Muscle layer of colon (tissue), 2 donors: ENCODE measurements at regions not wholly inside any gene's neighbourhood (a gene's known extent, or its start where the extent isn't known, plus 50 kb on each side); places are given as distances from the start of the nearest gene placed in this dataset.

Experiments used
- H3K27ac ChIP-seq: one replicate; pipeline ENCODE4 v1.7.0; 2013; ENCODE audit warnings: low read depth, mild to moderate bottlenecking, low read length, moderate library complexity
- H3K27me3 ChIP-seq, 2 donors: one replicate each; pipeline ENCODE4 v1.7.0; 2013; ENCODE audit warnings: low read length in 2 of 2, mild to moderate bottlenecking in 2 of 2; ENCODE audit not compliant: insufficient read depth in 2 of 2, control insufficient read depth in 1 of 2
- H3K36me3 ChIP-seq: one replicate; pipeline ENCODE4 v1.7.0; 2013; ENCODE audit warnings: mild to moderate bottlenecking, low read length; ENCODE audit not compliant: insufficient read depth
- H3K4me1 ChIP-seq: one replicate; pipeline ENCODE4 v1.7.0; 2013; ENCODE audit warnings: mild to moderate bottlenecking, low read length; ENCODE audit not compliant: insufficient read depth
- H3K4me3 ChIP-seq, 2 donors: one replicate each; pipeline ENCODE4 v1.7.0; 2013; ENCODE audit warnings: low read length in 2 of 2, low read depth in 1 of 2, mild to moderate bottlenecking in 1 of 2, moderate library complexity in 1 of 2
- H3K9ac ChIP-seq: one replicate; pipeline ENCODE4 v1.7.0; 2013; ENCODE audit warnings: low read length
- H3K9me3 ChIP-seq: one replicate; pipeline ENCODE4 v1.7.0; 2013; ENCODE audit warnings: mild to moderate bottlenecking, low read length
- donor health status: abdominal sarcoma.
- donor health status: Adenocarcinoma of cecum.

DNA sequence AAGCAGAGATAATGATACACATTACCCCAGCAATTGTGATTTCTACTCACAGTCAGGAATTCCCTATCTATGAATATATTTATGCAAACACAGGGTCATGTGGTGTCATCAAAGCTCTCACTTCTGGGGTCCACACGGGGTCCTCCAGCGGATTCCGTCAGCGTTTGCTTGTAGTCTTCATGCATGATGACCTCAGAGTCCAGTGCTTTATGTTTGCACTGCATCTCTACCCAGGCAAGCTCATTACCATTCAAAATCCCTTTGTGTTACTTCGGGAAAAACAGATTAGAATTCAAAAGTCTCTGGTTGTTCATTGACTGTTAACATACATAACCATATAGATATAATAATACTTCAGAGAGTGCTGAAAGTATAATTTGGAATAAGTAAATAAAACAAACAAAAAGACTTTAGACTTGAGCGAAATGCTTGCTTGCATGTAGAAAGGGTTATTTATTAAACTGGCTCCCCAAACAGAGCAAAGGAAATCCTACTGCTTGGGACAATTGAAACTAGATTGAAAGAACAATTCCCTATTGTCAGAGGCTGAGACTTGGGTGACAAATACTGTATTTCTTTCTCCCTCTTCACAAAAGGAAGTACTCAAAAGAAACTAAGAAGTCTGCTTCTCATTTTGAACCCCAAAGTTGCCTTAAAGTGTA, 423.1 kb downstream of the ETS1 start:
- no peak overlapping the region for H3K4me3 ChIP-seq
- no peaks in the 10 kb centered on the region for H3K4me1 ChIP-seq
- H3K9ac ChIP-seq = no peak overlapping the region
- no peaks in the 10 kb centered on the region for H3K9me3 ChIP-seq
- no peaks in the 10 kb centered on the region for H3K36me3 ChIP-seq
- H3K27ac ChIP-seq = no peak overlapping the region
- no peaks in the 10 kb centered on the region for H3K27me3 ChIP-seq

DNA sequence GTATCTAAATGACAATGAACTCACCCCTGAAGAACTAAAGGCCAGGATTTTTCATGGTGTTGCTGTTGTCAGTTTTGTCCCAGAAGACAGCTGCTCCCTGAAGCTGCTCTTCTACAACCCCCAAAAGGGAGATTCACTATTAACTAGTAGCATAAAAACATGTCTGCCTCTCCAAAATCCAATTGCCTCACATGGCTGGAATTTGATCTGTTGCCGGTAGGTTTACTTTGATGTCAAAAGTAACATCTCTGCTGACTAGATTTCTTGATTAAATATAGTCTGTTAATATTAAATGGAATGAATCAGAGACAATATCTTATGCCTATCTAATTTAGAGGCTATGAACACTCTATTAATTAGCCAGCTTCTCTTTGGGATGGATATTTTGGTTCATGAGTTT, 425.4 kb downstream of the ETS1 start:
- no peak overlapping the region for H3K27ac ChIP-seq
- H3K4me1 ChIP-seq = no peaks in the 10 kb centered on the region
- no peak overlapping the region for H3K9ac ChIP-seq
- H3K9me3 ChIP-seq = no peaks in the 10 kb centered on the region
- no peaks in the 10 kb centered on the region for H3K36me3 ChIP-seq
- no peaks in the 10 kb centered on the region for H3K27me3 ChIP-seq
- no peak overlapping the region for H3K4me3 ChIP-seq

DNA sequence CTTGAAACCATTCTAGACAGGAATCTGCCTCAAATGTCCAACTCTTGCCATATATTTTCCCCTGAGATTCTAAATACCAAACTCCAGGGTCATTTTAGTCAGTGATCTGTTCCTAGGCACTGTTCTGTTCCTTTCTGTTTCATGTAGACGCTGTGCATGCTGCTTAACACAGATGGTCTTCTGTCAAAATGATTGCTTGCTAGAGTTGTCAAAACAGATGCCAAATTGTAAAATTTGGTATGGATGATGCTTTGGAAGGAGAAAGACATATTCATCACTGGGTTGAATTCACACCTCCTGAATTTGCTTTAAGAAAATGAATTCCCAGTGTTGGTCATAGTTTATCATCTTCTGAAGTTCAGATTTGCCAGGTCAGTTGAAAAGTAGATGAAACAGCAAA, 425.9 kb downstream of the ETS1 start:
- no peak overlapping the region for H3K27ac ChIP-seq
- no peak overlapping the region for H3K9ac ChIP-seq
- H3K4me3 ChIP-seq = no peak overlapping the region
- no peaks in the 10 kb centered on the region for H3K27me3 ChIP-seq
- no peaks in the 10 kb centered on the region for H3K9me3 ChIP-seq
- no peaks in the 10 kb centered on the region for H3K36me3 ChIP-seq
- H3K4me1 ChIP-seq = no peaks in the 10 kb centered on the region

DNA sequence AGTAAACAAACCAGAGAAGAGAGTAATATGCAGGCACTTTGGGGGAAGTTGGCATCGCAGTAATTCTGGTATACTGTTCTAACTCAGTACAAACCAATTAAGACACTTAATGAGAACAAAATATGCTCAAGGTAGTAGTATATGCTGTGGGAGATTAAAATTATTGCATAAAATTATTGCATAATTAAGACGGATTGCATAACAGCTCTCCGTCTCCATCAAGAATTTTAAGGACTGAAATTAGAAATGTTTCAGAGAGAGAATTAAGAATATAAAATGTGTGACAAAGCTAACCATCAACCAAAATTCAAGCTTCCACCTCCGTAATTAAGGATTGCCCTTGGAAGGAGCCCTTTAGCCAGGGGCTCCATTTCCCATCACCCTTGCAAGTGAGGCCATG, 428.5 kb downstream of the ETS1 start:
- no peaks in the 10 kb centered on the region for H3K27me3 ChIP-seq
- H3K36me3 ChIP-seq = no peaks in the 10 kb centered on the region
- no peak overlapping the region for H3K27ac ChIP-seq
- H3K4me3 ChIP-seq = no peak overlapping the region
- H3K9ac ChIP-seq = no peak overlapping the region
- no peaks in the 10 kb centered on the region for H3K9me3 ChIP-seq
- H3K4me1 ChIP-seq = no peaks in the 10 kb centered on the region

DNA sequence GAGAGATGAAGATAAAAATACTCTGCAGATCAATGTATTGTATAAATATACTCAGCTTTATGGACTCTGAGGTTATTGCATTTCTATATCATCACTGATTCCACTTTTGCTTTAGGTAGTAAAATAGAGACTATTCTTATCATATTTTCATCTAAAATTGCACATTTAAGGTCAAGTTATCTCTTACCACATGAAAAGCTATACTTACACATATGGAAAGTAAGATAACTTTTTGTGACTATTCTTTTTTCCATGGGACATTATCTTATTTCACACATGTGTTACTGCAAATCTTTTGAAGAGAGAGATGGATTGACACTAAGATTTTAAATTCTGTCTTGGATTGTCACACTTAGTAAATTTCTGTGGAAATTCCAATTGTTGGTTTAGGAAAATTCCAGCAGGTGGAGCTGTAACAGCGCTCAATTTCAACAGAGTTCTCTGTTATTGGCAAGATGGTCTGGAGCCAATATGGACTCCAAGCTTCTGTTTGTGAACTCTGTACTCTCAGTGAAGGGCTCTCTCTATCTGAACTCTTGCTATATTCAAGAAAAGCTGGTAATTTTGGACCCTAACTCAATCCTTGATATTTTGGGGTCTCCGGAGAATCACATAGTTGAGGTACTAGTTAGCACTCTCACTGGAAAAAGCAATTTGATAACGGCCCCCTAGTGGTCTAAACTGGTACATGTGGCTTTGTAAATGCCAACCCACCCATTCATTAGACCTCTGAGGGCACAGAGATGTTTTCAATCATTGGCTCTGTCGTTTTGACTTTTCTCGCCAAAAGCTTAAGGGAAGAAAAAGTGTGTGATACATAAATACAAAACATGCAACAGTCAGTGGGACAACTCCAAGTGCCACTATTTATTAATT, 429.7 kb downstream of the ETS1 start:
- Histone ChIP-seq H3K36me3 (no peaks in the 10 kb centered on the region), H3K9me3 (no peaks in the 10 kb centered on the region), H3K4me3 (peak overlapping the region in 1 of 2 donors; percentile 32), H3K4me1 (no peaks in the 10 kb centered on the region), H3K9ac (no peak overlapping the region), H3K27me3 (no peaks in the 10 kb centered on the region), H3K27ac (no peak overlapping the region)

DNA sequence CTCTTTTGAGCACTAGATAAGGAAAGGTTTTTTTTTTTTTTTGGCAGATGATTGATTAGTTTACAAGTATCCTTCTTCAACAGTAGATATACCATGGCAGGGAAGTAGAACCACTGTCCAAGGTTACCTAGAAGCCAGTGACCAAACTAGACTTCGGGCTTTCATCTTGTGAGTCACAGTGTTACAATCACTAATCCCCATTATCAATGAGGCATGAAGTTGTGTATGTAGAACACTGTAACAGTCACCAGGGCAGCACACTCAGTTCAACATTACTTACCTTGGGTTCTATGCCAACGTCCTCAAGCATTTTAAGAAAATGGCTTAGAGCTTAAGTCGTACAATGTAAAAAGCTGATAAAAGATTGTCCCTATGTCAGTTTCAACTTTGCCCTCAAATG, 430.9 kb downstream of the ETS1 start:
- Histone ChIP-seq H3K27ac (no peak overlapping the region), H3K4me1 (no peaks in the 10 kb centered on the region), H3K9ac (no peak overlapping the region), H3K9me3 (no peaks in the 10 kb centered on the region), H3K27me3 (no peaks in the 10 kb centered on the region), H3K36me3 (no peaks in the 10 kb centered on the region), H3K4me3 (no peak overlapping the region)

DNA sequence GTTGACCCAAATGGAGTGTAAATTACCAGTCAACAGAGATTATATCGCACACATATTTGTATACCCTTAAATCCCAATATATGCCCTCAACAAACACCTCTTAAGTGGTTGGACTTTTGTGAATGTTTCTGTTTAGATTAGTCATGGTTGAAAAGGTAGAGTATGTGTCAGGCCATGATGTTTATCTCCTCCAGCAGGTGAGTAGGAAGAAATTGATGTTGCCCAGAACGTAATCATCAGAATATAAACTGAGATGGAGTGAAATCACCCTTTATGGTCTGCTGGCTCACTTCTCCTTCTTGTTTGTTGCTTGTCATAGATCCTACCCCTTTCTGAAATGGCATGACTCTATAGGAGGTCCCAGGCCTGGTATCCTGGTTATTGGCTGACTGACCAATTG, 431.8 kb downstream of the ETS1 start:
- Histone ChIP-seq H3K27ac (no peak overlapping the region), H3K9me3 (no peaks in the 10 kb centered on the region), H3K27me3 (no peaks in the 10 kb centered on the region), H3K4me3 (no peak overlapping the region), H3K4me1 (no peaks in the 10 kb centered on the region), H3K9ac (no peak overlapping the region), H3K36me3 (no peaks in the 10 kb centered on the region)

DNA sequence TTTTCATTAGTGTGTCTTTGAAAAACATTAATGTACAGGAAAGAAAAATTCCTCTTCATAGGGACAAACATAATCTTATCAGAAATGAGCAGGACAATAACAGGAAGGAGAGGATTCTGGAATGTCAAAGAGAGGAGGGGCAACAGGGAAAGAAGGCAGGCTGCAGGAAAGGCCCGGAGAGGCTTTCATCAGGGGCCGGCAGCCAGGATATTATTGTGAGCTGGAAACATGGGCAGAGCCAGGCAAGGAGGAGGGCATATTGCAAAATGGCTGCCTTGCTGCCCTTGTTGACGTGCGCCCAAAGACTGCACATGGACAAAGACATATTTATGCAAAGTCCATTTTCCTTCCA, 433.7 kb downstream of the ETS1 start:
- Histone ChIP-seq H3K9me3 (no peaks in the 10 kb centered on the region), H3K4me3 (no peak overlapping the region), H3K27ac (no peak overlapping the region), H3K36me3 (no peaks in the 10 kb centered on the region), H3K9ac (no peak overlapping the region), H3K4me1 (no peaks in the 10 kb centered on the region), H3K27me3 (no peaks in the 10 kb centered on the region)

DNA sequence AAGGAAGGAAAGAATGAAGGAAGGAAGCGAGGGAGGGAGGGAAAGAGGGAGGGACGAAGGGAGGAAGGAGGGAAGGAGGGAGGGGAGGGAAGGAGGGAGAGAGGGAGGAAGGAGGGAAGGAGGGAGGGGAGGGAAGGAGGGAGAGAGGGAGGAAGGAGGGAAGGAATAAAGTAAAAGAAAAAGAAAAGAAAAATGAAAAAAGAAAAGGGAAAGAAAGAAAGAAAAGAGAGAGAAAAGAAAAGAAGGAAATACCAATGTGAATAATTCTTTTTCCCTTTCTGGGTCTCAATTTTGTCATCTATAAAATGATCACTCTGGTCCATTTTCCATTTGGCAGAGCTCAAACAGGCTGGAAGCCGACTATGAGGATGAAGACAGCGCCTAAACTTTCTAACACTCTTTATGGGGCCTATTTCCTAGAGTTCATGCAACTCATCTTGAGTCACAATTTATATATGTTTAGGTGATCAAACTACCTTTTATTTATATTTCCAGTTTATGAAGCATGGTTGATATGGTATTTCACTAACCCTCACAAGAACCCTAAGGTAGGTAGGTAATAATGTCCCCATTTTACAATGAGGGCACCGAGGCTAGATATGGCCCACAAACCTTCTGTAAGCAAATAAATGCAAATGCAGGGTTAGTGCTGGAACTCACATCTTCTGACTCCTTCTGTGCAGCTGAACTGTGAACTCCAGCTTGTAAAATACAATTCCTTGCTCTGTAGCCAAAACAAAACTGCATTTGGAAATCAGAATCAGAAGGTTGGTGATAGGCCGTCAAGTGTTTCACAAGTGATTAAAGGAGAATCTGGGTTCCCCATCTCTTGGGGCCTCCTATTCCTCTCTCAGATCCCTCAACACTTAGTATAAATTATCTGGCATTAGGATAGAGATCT, 434.3 kb downstream of the ETS1 start:
- H3K9ac ChIP-seq = no peak overlapping the region
- no peak overlapping the region for H3K27ac ChIP-seq
- no peak overlapping the region for H3K4me3 ChIP-seq
- H3K27me3 ChIP-seq = no peaks in the 10 kb centered on the region
- H3K4me1 ChIP-seq = no peaks in the 10 kb centered on the region
- H3K9me3 ChIP-seq = no peaks in the 10 kb centered on the region
- H3K36me3 ChIP-seq = no peaks in the 10 kb centered on the region

DNA sequence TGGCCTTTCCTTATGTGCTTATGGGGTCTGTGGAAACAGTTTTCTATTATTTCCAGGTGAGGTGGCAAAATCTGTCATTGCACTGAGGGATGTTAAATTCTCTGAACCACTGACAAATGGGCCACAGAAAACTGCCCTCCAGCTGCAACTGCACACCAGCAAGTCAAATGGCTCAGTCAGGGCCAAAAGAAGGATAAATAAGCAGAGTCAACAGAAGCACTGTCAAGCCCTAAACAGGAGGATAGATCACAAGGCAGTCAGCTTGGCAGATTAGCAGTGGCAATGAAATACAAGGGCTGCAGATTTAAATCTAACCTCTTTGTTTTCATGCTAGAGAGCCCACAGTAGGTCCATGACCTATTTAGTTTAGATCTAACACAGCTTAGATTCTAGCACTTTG, 435.6 kb downstream of the ETS1 start:
- Histone ChIP-seq H3K9ac (no peak overlapping the region), H3K4me3 (no peak overlapping the region), H3K27ac (no peak overlapping the region)

DNA sequence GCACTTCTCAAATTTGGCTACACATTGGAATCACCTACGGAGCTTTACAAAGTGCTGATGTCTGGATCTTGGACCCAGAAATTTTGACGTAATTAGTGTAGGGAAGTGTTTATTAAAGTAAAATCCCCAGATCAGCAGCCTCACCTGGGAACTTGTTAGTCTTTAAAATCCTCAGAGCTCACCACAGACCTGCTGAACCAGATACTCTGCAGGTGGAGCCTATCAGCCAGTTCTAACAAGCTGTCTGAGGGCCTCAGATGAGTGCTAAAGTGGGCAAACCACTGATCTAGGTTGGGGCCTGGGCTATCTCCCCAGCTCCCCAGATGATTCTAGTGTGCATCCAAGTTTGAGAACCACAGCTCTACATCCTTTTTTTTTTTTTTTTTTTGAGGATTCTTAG, 436.0 kb downstream of the ETS1 start:
- Histone ChIP-seq H3K4me1 (peaks cover 9% of the 10 kb centered on the region), H3K4me3 (no peak overlapping the region), H3K27ac (no peak overlapping the region), H3K27me3 (no peaks in the 10 kb centered on the region), H3K36me3 (no peaks in the 10 kb centered on the region), H3K9ac (no peak overlapping the region), H3K9me3 (no peaks in the 10 kb centered on the region)

More for the DNA sequence above, 435.6 kb downstream of the ETS1 start:
- Histone ChIP-seq H3K27me3 (no peaks in the 10 kb centered on the region), H3K36me3 (no peaks in the 10 kb centered on the region), H3K9me3 (no peaks in the 10 kb centered on the region), H3K4me1 (peaks cover 8% of the 10 kb centered on the region)
